DOHH2 (cell line): ENCODE measurements at regions not wholly inside any gene's neighbourhood (a gene's known extent, or its start where the extent isn't known, plus 50 kb on each side); places are given as distances from the start of the nearest gene placed in this dataset.

ENCODE experiments used
- H3F3A ChIP-seq: fragments of 200-600 bp; sonication (generic), shearing (Covaris generic); 2 replicates; pipeline ENCODE4 v1.6.0; 2016; ENCODE audit warnings: antibody characterized with exemption, mild to moderate bottlenecking; ENCODE audit not compliant: control insufficient read depth, insufficient read depth
- H3K27ac ChIP-seq: fragments of 200-600 bp; sonication (generic); 2 replicates; pipeline ENCODE4 v1.5.1; 2014; ENCODE audit warnings: low read depth, mild to moderate bottlenecking, low read length, moderate library complexity
- H3K27me3 ChIP-seq: fragments of 200-600 bp; sonication (generic); 2 replicates; pipeline ENCODE4 v1.6.1; 2014; ENCODE audit warnings: mild to moderate bottlenecking, low read length, mixed read lengths; ENCODE audit not compliant: control insufficient read depth
- H3K36me3 ChIP-seq: fragments of 200-600 bp; sonication (generic); 2 replicates; pipeline ENCODE4 v1.6.1; 2014; ENCODE audit warnings: mild to moderate bottlenecking, low read length, moderate library complexity, mixed read lengths; ENCODE audit not compliant: control insufficient read depth
- H3K4me1 ChIP-seq: fragments of 200-600 bp; sonication (generic); 2 replicates; pipeline ENCODE4 v1.6.1; 2014; ENCODE audit warnings: mild to moderate bottlenecking, low read length, mixed read lengths; ENCODE audit not compliant: control insufficient read depth
- H3K4me2 ChIP-seq: fragments of 200-600 bp; sonication (generic); 2 replicates; pipeline ENCODE4 v1.6.0; 2014; ENCODE audit warnings: mild to moderate bottlenecking, low read length, moderate library complexity
- H3K4me3 ChIP-seq: fragments of 200-600 bp; sonication (generic); 2 replicates; pipeline ENCODE4 v1.5.1; 2014; ENCODE audit warnings: mild to moderate bottlenecking, low read length, mixed read lengths
- H3K79me2 ChIP-seq: fragments of 200-600 bp; sonication (generic); 2 replicates; pipeline ENCODE4 v1.6.1; 2014; ENCODE audit warnings: mild to moderate bottlenecking, low read length, mixed read lengths; ENCODE audit not compliant: control insufficient read depth
- H3K9me2 ChIP-seq: fragments of 200-600 bp; sonication (generic); replicated peaks from 2 replicates; pipeline ENCODE4 v1.6.1; 2014; ENCODE audit warnings: mild to moderate bottlenecking, low read length, mixed read lengths; ENCODE audit not compliant: control insufficient read depth
- H3K9me3 ChIP-seq: fragments of 200-600 bp; sonication (generic); 2 replicates; pipeline ENCODE4 v1.6.1; 2014; ENCODE audit warnings: antibody characterized with exemption, low read length, mixed read lengths; ENCODE audit not compliant: control insufficient read depth, insufficient read depth
- H4K20me1 ChIP-seq: fragments of 200-600 bp; sonication (generic); 2 replicates; pipeline ENCODE4 v1.6.0; 2014; ENCODE audit warnings: low read depth, mild to moderate bottlenecking, antibody characterized with exemption, low read length, moderate library complexity; ENCODE audit not compliant: control insufficient read depth, insufficient read depth
- EZH2phosphoT487 ChIP-seq: fragments of 200-600 bp; sonication (generic); IDR thresholded peaks from 2 replicates; pipeline ENCODE4 v1.6.1; 2017; ENCODE audit warnings: borderline replicate concordance, mild to moderate bottlenecking, antibody characterized with exemption, low read length, moderate library complexity, mixed read lengths
- TF ChIP-seq, protein P1 (sequence below): fragments of 200-600 bp; sonication (generic); IDR thresholded peaks from one replicate; pipeline ENCODE4 v1.5.1; 2014; ENCODE audit warnings: antibody characterized with exemption, mild to moderate bottlenecking, low read depth, low read length; ENCODE audit not compliant: poor library complexity, severe bottlenecking

DNA sequence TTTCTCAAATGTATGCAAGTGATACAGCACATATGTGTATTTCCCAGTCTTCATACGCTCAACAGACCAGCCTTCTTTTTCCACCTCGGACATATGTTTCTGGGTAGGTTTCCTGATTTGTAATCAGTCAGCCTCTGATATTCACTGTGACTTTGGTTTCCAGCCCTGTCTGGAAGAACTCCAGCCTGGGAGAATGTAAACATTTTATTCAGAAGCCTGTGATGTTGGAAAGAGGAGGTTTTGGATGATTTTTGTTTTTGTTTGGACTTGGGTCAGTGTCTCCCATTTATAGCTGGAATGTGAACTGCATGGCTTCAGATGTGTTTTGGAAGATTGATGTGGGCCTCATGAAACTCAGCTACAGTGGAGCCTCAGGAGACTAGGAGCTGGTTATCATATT is 172.2 kb upstream of the CENPW start:
- no peaks in the 10 kb centered on the region for H4K20me1 ChIP-seq
- no peaks in the 10 kb centered on the region for H3K79me2 ChIP-seq
- no peak overlapping the region for H3K27ac ChIP-seq
- H3K4me3 ChIP-seq, result no peak overlapping the region
- no peak overlapping the region for H3K4me2 ChIP-seq
- no peaks in the 10 kb centered on the region for H3K9me3 ChIP-seq
- TF ChIP-seq, protein P1, sequence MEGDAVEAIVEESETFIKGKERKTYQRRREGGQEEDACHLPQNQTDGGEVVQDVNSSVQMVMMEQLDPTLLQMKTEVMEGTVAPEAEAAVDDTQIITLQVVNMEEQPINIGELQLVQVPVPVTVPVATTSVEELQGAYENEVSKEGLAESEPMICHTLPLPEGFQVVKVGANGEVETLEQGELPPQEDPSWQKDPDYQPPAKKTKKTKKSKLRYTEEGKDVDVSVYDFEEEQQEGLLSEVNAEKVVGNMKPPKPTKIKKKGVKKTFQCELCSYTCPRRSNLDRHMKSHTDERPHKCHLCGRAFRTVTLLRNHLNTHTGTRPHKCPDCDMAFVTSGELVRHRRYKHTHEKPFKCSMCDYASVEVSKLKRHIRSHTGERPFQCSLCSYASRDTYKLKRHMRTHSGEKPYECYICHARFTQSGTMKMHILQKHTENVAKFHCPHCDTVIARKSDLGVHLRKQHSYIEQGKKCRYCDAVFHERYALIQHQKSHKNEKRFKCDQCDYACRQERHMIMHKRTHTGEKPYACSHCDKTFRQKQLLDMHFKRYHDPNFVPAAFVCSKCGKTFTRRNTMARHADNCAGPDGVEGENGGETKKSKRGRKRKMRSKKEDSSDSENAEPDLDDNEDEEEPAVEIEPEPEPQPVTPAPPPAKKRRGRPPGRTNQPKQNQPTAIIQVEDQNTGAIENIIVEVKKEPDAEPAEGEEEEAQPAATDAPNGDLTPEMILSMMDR, result no peak
- TF ChIP-seq EZH2phosphoT487, result no peak
- no peaks in the 10 kb centered on the region for H3K36me3 ChIP-seq
- no peaks in the 10 kb centered on the region for H3K27me3 ChIP-seq
- no peaks in the 10 kb centered on the region for H3F3A ChIP-seq
- H3K9me2 ChIP-seq, result no peaks in the 10 kb centered on the region
- no peaks in the 10 kb centered on the region for H3K4me1 ChIP-seq

DNA sequence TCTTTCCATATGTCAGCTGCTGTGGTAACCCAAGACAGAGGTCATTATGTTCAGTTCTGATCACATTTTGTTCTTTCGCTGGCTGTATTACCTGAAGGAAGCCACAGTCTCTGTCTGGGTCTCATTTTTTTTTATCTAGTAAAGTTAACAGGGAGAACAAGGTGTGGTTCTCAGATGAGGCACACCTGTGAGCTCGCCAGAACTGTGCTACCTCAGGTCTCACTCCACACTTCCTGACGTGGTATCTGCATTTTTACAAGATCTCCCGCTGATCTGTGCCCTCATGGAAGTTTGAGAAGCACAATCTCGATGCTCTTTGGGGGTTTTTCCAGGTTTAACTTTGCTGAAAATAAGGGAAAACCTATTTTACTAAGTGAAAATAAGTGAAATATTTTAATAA is 169.5 kb upstream of the CENPW start:
- no peaks in the 10 kb centered on the region for H3K9me3 ChIP-seq
- no peaks in the 10 kb centered on the region for H3F3A ChIP-seq
- H3K79me2 ChIP-seq, result no peaks in the 10 kb centered on the region
- no peaks in the 10 kb centered on the region for H4K20me1 ChIP-seq
- peaks cover 9% of the 10 kb centered on the region; the same call in 1 of the 2 replicates for H3K27me3 ChIP-seq
- no peaks in the 10 kb centered on the region for H3K36me3 ChIP-seq
- no peak overlapping the region for H3K4me3 ChIP-seq
- no peaks in the 10 kb centered on the region for H3K9me2 ChIP-seq
- H3K4me2 ChIP-seq, result no peak overlapping the region
- H3K27ac ChIP-seq, result no peak overlapping the region
- no peaks in the 10 kb centered on the region for H3K4me1 ChIP-seq
- TF ChIP-seq, protein P1, result no peak
- TF ChIP-seq EZH2phosphoT487, result no peak

DNA sequence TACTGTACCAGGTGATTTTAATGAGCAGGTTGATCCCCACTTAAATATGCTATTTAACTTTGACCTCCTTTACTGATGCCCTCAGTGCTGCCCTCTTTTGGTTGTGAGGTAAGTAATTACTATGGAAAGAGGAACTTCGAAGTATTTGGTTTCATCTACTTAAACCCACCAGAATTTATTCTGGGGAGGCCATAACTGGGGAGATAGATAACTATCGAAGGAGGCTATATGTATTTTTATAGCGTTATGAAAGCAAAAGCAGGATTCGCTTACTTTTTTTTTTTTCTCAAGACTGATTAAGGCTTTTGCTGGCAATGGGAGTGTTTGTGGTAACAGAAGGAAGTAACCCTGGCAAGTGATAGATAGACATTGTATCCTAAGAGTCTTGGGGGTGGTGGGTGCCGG is 168.9 kb upstream of the CENPW start:
- Histone ChIP-seq H3K79me2 (no peaks in the 10 kb centered on the region), H3K4me1 (no peaks in the 10 kb centered on the region), H3K9me2 (no peaks in the 10 kb centered on the region), H4K20me1 (no peaks in the 10 kb centered on the region; the same call in 1 of the 2 replicates), H3K27ac (no peak overlapping the region), H3K27me3 (peaks cover 13% of the 10 kb centered on the region; the same call in 1 of the 2 replicates), H3K4me3 (no peak overlapping the region), H3K4me2 (no peak overlapping the region), H3K36me3 (no peaks in the 10 kb centered on the region), H3K9me3 (no peaks in the 10 kb centered on the region), H3F3A (no peaks in the 10 kb centered on the region)
- TF ChIP-seq EZH2phosphoT487, result no peak
- TF ChIP-seq, protein P1, result peak; percentile 72

DNA sequence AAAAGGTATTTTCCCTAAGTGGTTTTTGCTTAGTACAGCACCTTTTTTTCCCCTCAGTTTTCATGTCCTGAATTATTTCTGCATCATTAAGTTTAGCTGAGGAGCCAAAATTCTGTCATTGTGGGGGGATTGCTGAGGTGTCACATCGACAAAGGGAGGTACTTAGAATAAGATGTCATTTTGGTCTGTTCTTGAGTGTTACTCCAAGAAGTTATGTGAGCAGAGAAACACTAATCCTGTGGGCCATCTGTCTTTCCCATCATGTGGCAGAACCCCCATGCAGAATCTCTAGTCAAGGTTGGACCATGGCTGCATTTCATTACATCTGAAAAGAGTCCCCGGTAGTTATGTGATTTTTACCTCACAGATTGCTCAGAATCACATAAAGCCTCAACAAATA is 167.8 kb upstream of the CENPW start:
- Histone ChIP-seq H3K27ac (no peak overlapping the region), H3K4me3 (no peak overlapping the region), H3F3A (no peaks in the 10 kb centered on the region), H3K9me2 (no peaks in the 10 kb centered on the region), H3K36me3 (no peaks in the 10 kb centered on the region), H3K9me3 (no peaks in the 10 kb centered on the region), H3K4me2 (no peak overlapping the region), H3K79me2 (no peaks in the 10 kb centered on the region), H3K4me1 (no peaks in the 10 kb centered on the region), H3K27me3 (peaks cover 13% of the 10 kb centered on the region; the same call in 1 of the 2 replicates), H4K20me1 (no peaks in the 10 kb centered on the region; the same call in 1 of the 2 replicates)
- TF ChIP-seq, protein P1, result no peak
- no peak for TF ChIP-seq EZH2phosphoT487
